K562 (cell line): ENCODE measurements at regions not wholly inside any gene's neighbourhood (a gene's known extent, or its start where the extent isn't known, plus 50 kb on each side); places are given as distances from the start of the nearest gene placed in this dataset.

Experiments
- ATAC-seq: fragments of 200-7000 bp; cut with Tn5 transposase; 3 replicates; pipeline ENCODE4 v1.9.1; 2020; ENCODE audit warnings: moderate library complexity
- BruUV-seq: library from RNA; stranded (reverse); fragments of 400-500 nt; replicated peaks from 2 replicates; lab custom pipeline; 2021; lab: Mats Ljungman, UMichigan
- CTCF ChIA-PET: fragments of 300-600 bp; formaldehyde crosslinking; extraction: SDS; loops from one replicate; lab custom pipeline; 2021; ENCODE audit warnings: low intra/inter-chr PET ratio; lab: Yijun Ruan, JAX
- POLR2A ChIA-PET: fragments of 300-600, 350-650 bp; sonication (Branson Sonifier 250); formaldehyde crosslinking; extraction: SDS; loops from one replicate; lab custom pipeline; 2021; ENCODE audit warnings: antibody characterized with exemption, inconsistent platforms; lab: Yijun Ruan, JAX
- DNase-seq, 4 experiments: peaks; one replicate each; pipeline versions ENCODE4 v3.0.0 to v3.0.0-alpha.2; 2011 to 2018; ENCODE audit warnings: low spot score in 3 of 4, mixed read lengths in 3 of 4; ENCODE audit errors: extremely low read depth in 1 of 4
- FAIRE-seq: peaks from 2 replicates; lab custom pipeline; 2011; peaks lifted over from hg19 to GRCh38; lab: Jason Lieb, UNC
- H2AFZ ChIP-seq: 2 replicates; pipeline ENCODE4 v1.6.0; 2011; ENCODE audit warnings: low read depth, low read length, control low read depth, inconsistent platforms
- H3K27ac ChIP-seq: fragments of 200-600 bp; 3 replicates; pipeline ENCODE4 v1.8.0; 2011; ENCODE audit warnings: low read depth, mild to moderate bottlenecking, control low read depth, inconsistent platforms, low read length, moderate library complexity, mixed read lengths; ENCODE audit errors: extremely low read depth
- H3K27me3 ChIP-seq, 2 experiments: fragments of 300-600 bp in 1 of 2; 2 replicates in 1 of 2; 3 replicates in 1 of 2; pipeline versions ENCODE4 v1.6.0 to v1.8.0; 2011; ENCODE audit warnings: inconsistent platforms in 2 of 2, low read length in 2 of 2, mild to moderate bottlenecking in 1 of 2, mixed read lengths in 1 of 2, moderate library complexity in 1 of 2; ENCODE audit not compliant: control insufficient read depth in 2 of 2, insufficient read depth in 2 of 2
- H3K36me3 ChIP-seq: fragments of 300-600 bp; 3 replicates; pipeline ENCODE4 v1.8.0; 2011; ENCODE audit warnings: mild to moderate bottlenecking, low read length, inconsistent platforms; ENCODE audit not compliant: control insufficient read depth, insufficient read depth
- H3K4me1 ChIP-seq, 2 experiments: fragments of 200-600 bp in 1 of 2; replicated peaks in 1 of 2; 2 replicates in 1 of 2; 3 replicates in 1 of 2; pipeline versions ENCODE4 v1.5.1 to v1.8.0; 2011; ENCODE audit warnings: inconsistent platforms in 2 of 2, low read length in 2 of 2, mild to moderate bottlenecking in 1 of 2, mixed read lengths in 1 of 2, moderate library complexity in 1 of 2; ENCODE audit not compliant: control insufficient read depth in 2 of 2, insufficient read depth in 2 of 2
- H3K4me2 ChIP-seq: 2 replicates; pipeline ENCODE4 v1.6.1; 2011; ENCODE audit warnings: low read length, control low read depth, inconsistent platforms, mixed read lengths; ENCODE audit not compliant: insufficient read depth
- H3K4me3 ChIP-seq: fragments of 200-600 bp; sonication (generic), shearing (Covaris generic); 2 replicates; pipeline ENCODE4 v1.5.1; 2016; ENCODE audit warnings: control low read depth, inconsistent platforms
- H3K79me2 ChIP-seq: fragments of 200-600 bp; 3 replicates; pipeline ENCODE4 v1.8.0; 2011; ENCODE audit warnings: low read length, inconsistent platforms; ENCODE audit not compliant: control insufficient read depth, insufficient read depth
- H3K9ac ChIP-seq, 2 experiments: 2 replicates each; pipeline versions ENCODE4 v1.6.0 to v1.6.1; 2011; ENCODE audit warnings: low read depth in 2 of 2, low read length in 2 of 2, control low read depth in 1 of 2, inconsistent platforms in 1 of 2, mild to moderate bottlenecking in 1 of 2, mixed read lengths in 1 of 2; ENCODE audit not compliant: insufficient read depth in 1 of 2
- H3K9me1 ChIP-seq: one replicate; pipeline ENCODE4 v1.6.0; 2011; ENCODE audit warnings: inconsistent platforms, mild to moderate bottlenecking, low read length, moderate library complexity; ENCODE audit not compliant: control insufficient read depth, insufficient read depth
- H3K9me3 ChIP-seq: replicated peaks from 2 replicates; pipeline ENCODE4 v1.5.1; 2011; ENCODE audit warnings: low read depth, low read length, inconsistent platforms; ENCODE audit not compliant: control insufficient read depth, insufficient read depth
- H4K20me1 ChIP-seq: replicated peaks from 2 replicates; pipeline ENCODE4 v1.6.1; 2011; ENCODE audit warnings: low read length, inconsistent platforms, mixed read lengths; ENCODE audit not compliant: control insufficient read depth, insufficient read depth
- SMAD4 ChIP-seq: fragments of 250-450 bp; sonication (Bioruptor Pico); conservative IDR thresholded peaks from 2 replicates; pipeline ENCODE4 v1.8.0; 2021; ENCODE audit warnings: inconsistent platforms, mild to moderate bottlenecking, moderate library complexity
- ZBTB40 ChIP-seq, 2 experiments: fragments of 450-650 bp in 1 of 2; sonication (generic) in 1 of 2; formaldehyde crosslinking in 1 of 2; IDR thresholded peaks; 2 replicates each; pipeline versions ENCODE4 v1.7.1 to v1.9.0; 2016 to 2022; ENCODE audit warnings: inconsistent platforms in 1 of 2, mild to moderate bottlenecking in 1 of 2, missing genetic modification reagents in 1 of 2
- ZNF217 ChIP-seq: sonication (generic); formaldehyde crosslinking; IDR thresholded peaks from 2 replicates; pipeline ENCODE4 v1.8.0; 2022; ENCODE audit warnings: mild to moderate bottlenecking, missing genetic modification reagents
- WGBS: fragments of 100-300 bp; shearing (Covaris generic); methylation state at CpG from one replicate; pipeline ENCODE4 v1.1.6; 2016; ENCODE audit warnings: low coverage, mixed read lengths; ENCODE audit not compliant: insufficient coverage; ENCODE audit errors: missing lambda C conversion rate; 5-methylcytosine and 5-hydroxymethylcytosine counted together
- in situ Hi-C: fragments of 300-500 bp; cut with MboI; formaldehyde crosslinking; loops from 4 replicates; pipeline ENCODE4 v1.15.0; 2018; ENCODE audit warnings: inconsistent platforms, mixed read lengths
- intact Hi-C: fragments of 100-400 bp; cut with micrococcal nuclease; formaldehyde crosslinking; loops from 2 replicates; pipeline ENCODE4 v1.14.2; 2022
- TF ChIP-seq, protein P1 (sequence below): fragments of 450-650 bp; formaldehyde crosslinking; IDR thresholded peaks from 2 replicates; pipeline ENCODE4 v1.4.0; 2020; ENCODE audit warnings: mild to moderate bottlenecking

- BruUV-seq: no TSS peak
- FAIRE-seq (no peak), DNase-seq (no peak), ATAC-seq (no peak)
- no peaks in the 10 kb centered on the region for H3K27me3 ChIP-seq
- no peak overlapping the region for H2AFZ ChIP-seq
- no peak overlapping the region for H3K27ac ChIP-seq
- H3K9me1 ChIP-seq: no peaks in the 10 kb centered on the region
- no peak overlapping the region for H3K4me3 ChIP-seq
- TF ChIP-seq ZBTB40 (IDR thresholded peaks at IDR 0.05) (no peak), ZBTB40 (CRISPR knock-in tag; IDR thresholded peaks at IDR 0.05) (no peak), ZNF217 (CRISPR knock-in tag) (no peak), SMAD4 (CRISPR knock-in tag) (no peak)
- TF ChIP-seq, protein P1, sequence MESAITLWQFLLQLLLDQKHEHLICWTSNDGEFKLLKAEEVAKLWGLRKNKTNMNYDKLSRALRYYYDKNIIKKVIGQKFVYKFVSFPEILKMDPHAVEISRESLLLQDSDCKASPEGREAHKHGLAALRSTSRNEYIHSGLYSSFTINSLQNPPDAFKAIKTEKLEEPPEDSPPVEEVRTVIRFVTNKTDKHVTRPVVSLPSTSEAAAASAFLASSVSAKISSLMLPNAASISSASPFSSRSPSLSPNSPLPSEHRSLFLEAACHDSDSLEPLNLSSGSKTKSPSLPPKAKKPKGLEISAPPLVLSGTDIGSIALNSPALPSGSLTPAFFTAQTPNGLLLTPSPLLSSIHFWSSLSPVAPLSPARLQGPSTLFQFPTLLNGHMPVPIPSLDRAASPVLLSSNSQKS (CRISPR knock-in tag): no peak
- POLR2A ChIA-PET: no interaction called here
- no peaks in the 10 kb centered on the region for H3K4me1 ChIP-seq
- no peaks in the 10 kb centered on the region for H3K9me3 ChIP-seq
- H3K36me3 ChIP-seq: no peaks in the 10 kb centered on the region
- CTCF ChIA-PET: no interaction called here
- no peaks in the 10 kb centered on the region for H4K20me1 ChIP-seq
- intact Hi-C loops (no loop called here), in situ Hi-C loops (no loop called here)
- H3K4me2 ChIP-seq: no peak overlapping the region
- no peaks in the 10 kb centered on the region for H3K79me2 ChIP-seq
- WGBS: 7% methylated on average over 1 of the region's 1 CpG
- H3K9ac ChIP-seq: no peak overlapping the region
These were observed 90.8 kb upstream of the PELI2 start for GRCh38 chr14:56027421-56027820.
